ENCODE measurements at regions not wholly inside any gene's neighbourhood (a gene's known extent, or its start where the extent isn't known, plus 50 kb on each side); places are given as distances from the start of the nearest gene placed in this dataset.

GRCh38 chr2:22817197-22817596, 567.8 kb upstream of the KLHL29 start:
- DNase-seq (ENCODE audit: low read depth): peak; percentile 47

DNA sequence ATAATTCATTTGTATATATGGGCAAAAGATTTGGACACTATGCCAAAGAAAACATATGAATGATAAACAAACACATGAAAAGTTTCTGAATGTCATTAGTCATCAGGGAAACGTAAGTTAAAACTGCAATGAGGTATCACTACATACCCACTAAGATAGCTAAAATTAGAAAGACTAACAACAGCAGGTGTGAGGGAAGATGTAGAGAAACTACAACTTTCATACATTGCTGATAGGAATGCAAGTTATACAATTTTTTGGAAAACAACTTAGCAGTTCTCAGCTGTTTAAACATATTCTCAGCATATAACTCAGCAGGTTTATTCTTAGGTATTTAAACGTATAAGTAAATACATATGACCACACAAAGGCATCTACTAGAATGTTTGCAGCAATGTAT, 563.5 kb upstream of the KLHL29 start:
- DNase-seq (ENCODE audit: low read depth): no peak

GRCh38 chr2:22822835-22823234, 562.1 kb upstream of the KLHL29 start:
- DNase-seq (ENCODE audit: low read depth): no peak

DNA sequence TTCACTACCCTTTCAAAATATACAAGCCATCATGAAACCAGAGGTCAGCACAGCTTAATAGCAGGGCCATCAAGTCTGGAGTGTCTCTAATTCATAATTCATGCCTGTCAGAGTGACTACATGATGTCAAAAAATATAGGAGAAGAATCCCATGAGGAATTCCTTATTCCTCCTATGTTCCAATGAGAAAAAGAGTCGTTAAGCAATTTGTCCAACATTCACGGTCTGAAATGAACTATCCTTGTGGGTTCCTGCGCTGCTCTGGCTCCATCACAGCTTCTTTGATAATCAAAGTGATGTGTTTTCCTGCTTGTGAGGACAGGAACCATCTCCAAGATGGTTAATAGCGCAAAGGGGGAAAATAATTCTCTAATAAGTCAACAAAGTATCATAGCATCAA, 560.4 kb upstream of the KLHL29 start:
- no peak for DNase-seq (ENCODE audit: low read depth)

GRCh38 chr2:22826703-22827102, 558.3 kb upstream of the KLHL29 start:
- DNase-seq (ENCODE audit: low read depth): no peak

DNA sequence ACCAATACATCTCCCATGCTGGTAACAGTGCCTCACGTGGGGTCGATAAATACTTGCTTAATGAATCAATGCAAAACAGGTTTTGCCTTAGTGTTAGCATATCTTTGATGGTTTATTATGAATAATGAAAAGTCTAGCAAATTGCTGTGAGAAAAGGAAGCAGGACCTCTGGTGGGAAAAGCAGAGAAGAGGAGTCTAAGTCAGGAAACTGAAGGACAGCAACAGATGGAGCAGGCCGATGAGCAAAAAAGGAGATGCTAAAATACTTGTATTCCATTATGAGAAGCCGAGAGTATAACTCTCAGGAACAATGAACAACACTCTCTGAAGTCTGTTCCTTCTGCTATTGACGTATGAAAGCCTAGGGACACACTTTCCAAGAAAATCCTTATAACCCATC, 555.2 kb upstream of the KLHL29 start:
- no peak for DNase-seq (ENCODE audit: low read depth)

DNA sequence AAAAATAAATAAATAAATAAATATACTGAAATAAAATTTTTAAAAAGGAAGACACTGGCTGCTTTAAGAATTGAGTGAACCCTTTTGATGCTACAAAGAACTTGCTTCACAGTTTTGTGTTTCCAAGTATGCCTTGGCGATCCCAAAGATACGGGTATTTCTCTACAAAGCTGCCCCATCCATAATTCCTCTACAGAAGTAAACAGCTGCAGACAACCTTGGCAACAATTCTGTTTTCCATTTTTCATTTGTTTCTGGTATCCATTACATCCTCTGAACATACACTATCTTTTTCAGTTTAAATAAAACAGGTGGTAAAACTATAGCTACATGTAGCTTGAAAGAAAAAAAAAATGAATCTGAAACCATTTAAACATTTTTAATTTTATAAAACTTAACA, 552.8 kb upstream of the KLHL29 start:
- no peak for DNase-seq (ENCODE audit: low read depth)

GRCh38 chr2:22838461-22838860, 546.5 kb upstream of the KLHL29 start:
- DNase-seq (ENCODE audit: low read depth): no peak

DNA sequence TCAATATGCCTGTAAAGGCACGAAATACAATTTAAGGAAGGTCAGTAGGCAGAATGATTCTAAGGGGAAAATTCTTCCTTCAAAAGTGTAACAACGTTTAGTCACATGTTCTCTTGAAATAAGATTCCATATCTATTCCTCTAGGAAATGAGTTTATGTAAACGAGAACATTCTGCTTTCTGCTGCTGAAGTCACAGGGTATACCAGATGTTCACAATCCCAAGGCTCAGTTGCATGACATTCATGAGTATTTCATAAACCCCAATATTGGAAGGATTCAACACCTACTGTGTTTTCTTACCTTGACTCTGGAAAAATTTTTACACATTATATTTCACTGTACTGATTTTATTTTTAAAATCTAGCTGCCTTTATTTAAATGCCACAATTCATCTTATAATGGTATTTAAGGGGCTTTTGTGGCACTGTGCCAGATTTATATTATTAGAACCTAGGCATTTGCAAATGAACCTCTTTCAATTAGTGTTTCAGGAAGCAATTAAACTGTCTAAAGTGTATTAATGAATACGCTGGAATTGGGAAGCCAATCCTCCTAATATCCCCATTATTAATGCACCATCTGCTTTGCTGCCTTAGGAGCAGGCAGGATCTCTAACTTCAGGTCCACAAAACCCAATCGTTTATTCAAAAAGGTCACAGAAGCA, 542.6 kb upstream of the KLHL29 start:
- no peak for DNase-seq (ENCODE audit: low read depth)

DNA sequence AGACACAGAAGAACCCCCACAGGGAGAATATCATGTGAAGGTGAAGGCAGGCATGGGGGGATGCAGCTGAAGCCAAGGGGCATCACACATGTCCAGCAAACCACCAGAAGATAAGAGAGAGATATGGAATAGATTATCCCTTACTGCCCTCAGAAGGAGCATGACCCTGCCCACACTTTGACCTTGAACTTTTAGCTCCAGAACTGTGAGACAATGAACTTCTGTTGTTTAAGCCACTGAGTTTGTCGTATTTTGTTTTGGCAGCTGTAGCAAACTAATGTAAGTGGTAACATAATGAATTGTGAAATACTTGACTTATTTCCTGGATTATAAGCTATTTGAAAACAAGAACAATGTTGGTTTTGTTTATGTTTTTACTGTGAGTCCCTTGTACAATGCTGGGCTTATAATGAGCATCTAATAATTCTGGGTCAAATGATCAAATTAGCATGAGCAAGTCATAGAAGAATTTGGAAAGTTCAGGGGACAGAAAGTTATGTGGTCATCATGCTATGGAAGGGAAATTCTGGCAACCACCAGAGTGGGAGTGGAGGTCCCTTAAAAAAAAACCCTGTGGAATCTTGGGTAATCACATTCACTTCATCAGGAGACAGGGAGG, 541.0 kb upstream of the KLHL29 start:
- peak; percentile 51 for DNase-seq (ENCODE audit: low read depth)

GRCh38 chr2:22850310-22850709, 534.7 kb upstream of the KLHL29 start:
- no peak for DNase-seq (ENCODE audit: low read depth)

DNA sequence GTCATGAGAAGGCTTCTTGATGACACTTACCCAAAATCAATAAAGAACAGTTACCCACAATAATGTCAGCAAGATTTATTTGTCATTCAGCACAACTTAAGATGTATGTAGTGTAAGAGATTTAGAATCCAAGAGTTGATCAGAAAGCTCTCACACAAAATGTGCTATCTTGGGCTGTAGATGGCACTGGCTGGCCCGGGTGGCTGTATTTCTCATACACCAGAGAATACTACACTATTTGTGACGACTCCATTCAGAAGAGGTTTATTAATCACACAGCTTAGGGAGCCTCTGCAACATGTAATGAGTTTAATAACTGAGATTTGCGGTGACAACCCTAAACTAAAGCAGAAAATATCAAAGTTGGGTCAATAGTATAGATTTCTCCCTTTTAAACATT, 530.4 kb upstream of the KLHL29 start:
- DNase-seq (ENCODE audit: low read depth): no peak

- DNase-seq (ENCODE audit: low read depth): peak; percentile 18
Observed at GRCh38 chr2:22855081-22855480, 529.9 kb upstream of the KLHL29 start.

- peak; percentile 29 for DNase-seq (ENCODE audit: low read depth)
Observed at GRCh38 chr2:22855761-22856184, 529.2 kb upstream of the KLHL29 start.

DNA sequence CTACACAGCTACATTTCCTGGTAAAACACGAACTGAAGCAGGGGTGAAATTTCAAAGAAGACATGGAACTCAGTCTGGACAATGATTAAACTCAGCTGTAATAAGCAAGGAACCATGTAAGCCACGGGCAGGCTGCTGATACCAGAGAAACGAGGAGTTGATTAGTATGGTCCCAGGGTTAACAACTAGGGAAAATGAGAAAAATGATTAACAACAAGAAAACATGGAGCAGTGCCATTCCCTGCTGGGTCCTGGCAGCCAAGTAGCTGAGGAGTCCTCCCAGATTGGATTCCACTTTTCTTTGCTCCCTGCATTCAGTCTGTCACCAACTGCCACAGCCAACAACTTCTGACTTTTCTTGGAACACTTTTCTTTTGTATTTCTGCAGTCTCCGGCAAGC, 517.0 kb upstream of the KLHL29 start:
- DNase-seq (ENCODE audit: low read depth): no peak

DNA sequence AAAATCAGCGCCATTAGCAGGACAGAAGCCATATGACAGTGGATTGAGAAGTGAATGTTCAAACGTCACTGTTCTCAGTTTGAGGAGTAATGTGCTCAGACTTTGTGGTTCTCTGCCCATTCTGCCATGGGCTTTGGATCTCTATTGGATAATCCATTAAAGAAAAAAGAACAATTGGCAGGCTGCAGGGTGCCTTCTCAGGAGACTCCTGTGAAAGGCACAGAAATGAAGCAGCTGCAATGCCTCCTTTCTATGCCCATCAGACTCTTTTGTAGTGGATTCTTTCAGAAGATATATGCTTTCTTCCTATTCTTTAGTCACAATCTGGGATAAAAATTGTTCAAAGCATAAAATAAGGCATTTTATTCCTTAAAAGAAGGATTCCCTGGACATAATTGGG, 506.9 kb upstream of the KLHL29 start:
- DNase-seq (ENCODE audit: low read depth): no peak

DNA sequence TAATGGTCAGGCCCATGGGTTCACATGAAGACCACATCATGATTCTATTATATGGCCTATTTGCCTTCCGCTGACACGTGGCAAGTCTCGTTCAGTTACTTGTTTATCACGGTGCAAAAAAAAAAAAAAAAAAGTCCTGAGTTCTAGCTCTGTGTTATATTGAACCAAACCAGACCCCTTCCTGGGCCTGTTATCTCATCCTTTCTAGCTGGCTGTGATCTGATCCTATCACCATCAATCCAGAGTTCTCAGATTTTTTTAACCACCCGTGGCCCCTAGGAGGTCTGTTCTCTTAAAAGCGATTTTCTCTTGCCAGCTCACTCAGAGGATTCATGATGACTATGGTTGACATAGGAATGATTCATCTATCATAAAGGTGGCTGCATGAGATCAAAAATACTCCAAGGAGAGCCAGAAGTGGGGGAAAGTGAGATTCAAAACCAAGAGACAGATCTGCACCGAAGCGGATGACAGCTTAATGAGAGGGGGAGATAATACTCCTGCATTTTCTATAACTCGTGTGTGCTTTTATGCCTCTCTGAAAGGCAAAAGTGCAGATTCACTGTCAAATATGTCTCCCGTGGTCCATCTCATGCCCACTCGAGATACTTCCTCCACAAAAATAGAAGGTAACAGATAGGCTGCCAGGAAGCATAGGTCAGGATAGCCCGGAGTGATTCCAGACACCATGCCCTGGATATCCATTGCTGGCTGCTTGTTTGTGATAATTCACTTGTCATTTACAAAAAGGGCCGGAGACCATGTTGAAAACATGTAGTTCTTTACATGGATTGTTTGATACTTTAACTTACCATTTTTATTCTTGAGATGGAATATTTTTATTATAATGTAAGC, 505.7 kb upstream of the KLHL29 start:
- DNase-seq (ENCODE audit: low read depth): no peak

- DNase-seq (ENCODE audit: low read depth): no peak
Observed at GRCh38 chr2:22880161-22880560, 504.8 kb upstream of the KLHL29 start.

GRCh38 chr2:22882011-22882410, 503.0 kb upstream of the KLHL29 start:
- no peak for DNase-seq (ENCODE audit: low read depth)

DNA sequence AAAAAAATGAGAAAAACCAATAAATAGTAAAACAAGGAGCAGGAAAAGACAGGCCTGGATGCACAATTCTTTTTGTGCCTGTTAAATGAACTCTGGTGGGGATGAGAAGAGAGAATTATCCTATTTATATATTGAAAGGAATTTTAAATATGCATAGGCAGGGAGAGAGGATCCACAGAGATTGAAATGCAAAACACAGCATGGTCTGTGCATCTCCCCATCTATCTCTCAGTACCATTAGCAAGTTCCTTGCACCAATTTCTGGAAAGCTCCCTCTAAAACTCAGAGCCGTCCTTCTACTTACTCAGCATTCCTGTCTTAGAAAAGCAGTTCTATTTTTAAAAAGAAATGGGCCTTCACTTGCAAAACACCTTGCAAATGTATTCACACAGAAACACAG, 502.3 kb upstream of the KLHL29 start:
- no peak for DNase-seq (ENCODE audit: low read depth)

- DNase-seq (ENCODE audit: low read depth): no peak
Observed at GRCh38 chr2:22883054-22883453, 501.9 kb upstream of the KLHL29 start.

GRCh38 chr2:22885245-22885644, 499.7 kb upstream of the KLHL29 start:
- no peak for DNase-seq (ENCODE audit: low read depth)

DNA sequence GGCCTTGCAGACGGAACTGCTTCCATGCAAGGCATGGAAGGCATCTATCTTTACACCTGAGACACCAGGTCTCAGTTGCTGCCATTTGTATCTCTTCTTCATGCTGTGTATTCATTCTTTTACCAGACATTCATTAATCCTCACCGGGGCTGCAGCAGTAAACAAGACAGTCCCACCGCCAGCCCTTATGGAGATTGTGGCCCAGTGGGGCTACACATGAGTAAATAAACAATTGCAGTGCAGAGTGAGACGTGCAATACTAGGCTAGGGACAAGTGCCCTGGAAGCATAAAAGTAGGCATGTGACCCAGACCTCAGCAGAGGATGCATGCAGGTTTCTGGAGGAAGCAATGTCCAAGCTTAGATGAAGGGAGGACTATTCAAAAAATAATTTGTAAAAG, 497.6 kb upstream of the KLHL29 start:
- no peak for DNase-seq (ENCODE audit: low read depth)
